SK-N-MC (cell line): ENCODE measurements at regions not wholly inside any gene's neighbourhood (a gene's known extent, or its start where the extent isn't known, plus 50 kb on each side); places are given as distances from the start of the nearest gene placed in this dataset.

Source experiments
- EZH2 ChIP-seq: fragments of 200-600 bp; sonication (generic); IDR thresholded peaks from one replicate; pipeline ENCODE4 v1.6.1; 2017; ENCODE audit warnings: antibody characterized with exemption
- FOXP2 ChIP-seq: optimal IDR thresholded peaks from 2 replicates; pipeline ENCODE3; 2011; ENCODE audit warnings: mild to moderate bottlenecking, moderate library complexity; ENCODE audit not compliant: insufficient read depth; ENCODE audit errors: extremely low read length, control extremely low read depth
- POLR2AphosphoS5 ChIP-seq: IDR thresholded peaks from 2 replicates; pipeline ENCODE4 v1.6.1; 2012; ENCODE audit warnings: mild to moderate bottlenecking, low read depth, low read length, borderline replicate concordance

- TF ChIP-seq EZH2 = no peak
- no peak for TF ChIP-seq POLR2AphosphoS5
- no peak for TF ChIP-seq FOXP2
These were observed 514.5 kb upstream of the GJE1 start for GRCh38 chr6:141618180-141618581.
